ENCODE measurements at regions not wholly inside any gene's neighbourhood (a gene's known extent, or its start where the extent isn't known, plus 50 kb on each side); places are given as distances from the start of the nearest gene placed in this dataset.
"Not testable (repeated sequence)": the region's sequence is repeated elsewhere in the genome, so short reads cannot be mapped to it uniquely, and the experiment has no call there.

- H3K4me3 Mint-ChIP-seq; H3K27ac Mint-ChIP-seq; H3K36me3 Mint-ChIP-seq (ENCODE audit: low read depth): not testable (repeated sequence)
These were observed 194.9 kb upstream of the FN1 start for GRCh38 chr2:215630796-215631195.

GRCh38 chr2:215627771-215628170, 191.9 kb upstream of the FN1 start:
- ATAC-seq, result no peak
- H3K27ac Mint-ChIP-seq, result no peak overlapping the region
- no peak for DNase-seq
- H3K4me1 Mint-ChIP-seq, result no peaks in the 10 kb centered on the region
- H3K4me3 Mint-ChIP-seq, result no peak overlapping the region
- no peaks in the 10 kb centered on the region for H3K36me3 Mint-ChIP-seq (ENCODE audit: low read depth)
- no peaks in the 10 kb centered on the region for H3K9me3 ChIP-seq (ENCODE audit: control insufficient read depth, low read length, poor library complexity, severe bottlenecking)
- H3K27me3 Mint-ChIP-seq, result no peaks in the 10 kb centered on the region

More at GRCh38 chr2:215630796-215631195, 194.9 kb upstream of the FN1 start:
- not testable (repeated sequence) for H3K27me3 Mint-ChIP-seq; ATAC-seq; H3K9me3 ChIP-seq (ENCODE audit: control insufficient read depth, low read length, poor library complexity, severe bottlenecking); DNase-seq; H3K4me1 Mint-ChIP-seq

GRCh38 chr2:215626812-215627281, 191.0 kb upstream of the FN1 start:
- Mint-ChIP-seq H3K4me3 (no peak overlapping the region), H3K27me3 (no peaks in the 10 kb centered on the region), H3K27ac (no peak overlapping the region), H3K4me1 (no peaks in the 10 kb centered on the region), H3K36me3 (ENCODE audit: low read depth) (no peaks in the 10 kb centered on the region)
- ATAC-seq, result no peak
- no peaks in the 10 kb centered on the region for H3K9me3 ChIP-seq (ENCODE audit: control insufficient read depth, low read length, poor library complexity, severe bottlenecking)
- no peak for DNase-seq

GRCh38 chr2:215626063-215626462, 190.2 kb upstream of the FN1 start:
- DNase-seq (no peak), ATAC-seq (no peak)
- H3K36me3 Mint-ChIP-seq (ENCODE audit: low read depth), result no peaks in the 10 kb centered on the region
- no peaks in the 10 kb centered on the region for H3K9me3 ChIP-seq (ENCODE audit: control insufficient read depth, low read length, poor library complexity, severe bottlenecking)
- H3K4me1 Mint-ChIP-seq, result no peaks in the 10 kb centered on the region
- H3K27ac Mint-ChIP-seq, result no peak overlapping the region
- no peak overlapping the region for H3K4me3 Mint-ChIP-seq
- peaks cover 3% of the 10 kb centered on the region for H3K27me3 Mint-ChIP-seq

- H3K4me1 Mint-ChIP-seq, result no peaks in the 10 kb centered on the region
- H3K27me3 Mint-ChIP-seq, result peaks cover 11% of the 10 kb centered on the region
- no peak for DNase-seq
- ATAC-seq, result no peak
- H3K36me3 Mint-ChIP-seq (ENCODE audit: low read depth), result no peaks in the 10 kb centered on the region
- H3K4me3 Mint-ChIP-seq, result no peak overlapping the region
- H3K9me3 ChIP-seq (ENCODE audit: control insufficient read depth, low read length, poor library complexity, severe bottlenecking), result no peaks in the 10 kb centered on the region
- H3K27ac Mint-ChIP-seq, result no peak overlapping the region
These were observed 189.3 kb upstream of the FN1 start for GRCh38 chr2:215625207-215625606.

GRCh38 chr2:215624423-215624829, 188.6 kb upstream of the FN1 start:
- ATAC-seq, result no peak
- Mint-ChIP-seq H3K27me3 (peaks cover 16% of the 10 kb centered on the region), H3K4me3 (no peak overlapping the region), H3K27ac (no peak overlapping the region), H3K4me1 (peaks cover 2% of the 10 kb centered on the region), H3K36me3 (ENCODE audit: low read depth) (no peaks in the 10 kb centered on the region)
- DNase-seq, result no peak
- H3K9me3 ChIP-seq (ENCODE audit: control insufficient read depth, low read length, poor library complexity, severe bottlenecking), result no peaks in the 10 kb centered on the region

- Mint-ChIP-seq H3K4me3 (no peak overlapping the region), H3K27me3 (peaks cover 17% of the 10 kb centered on the region), H3K27ac (no peak overlapping the region), H3K4me1 (peaks cover 3% of the 10 kb centered on the region), H3K36me3 (ENCODE audit: low read depth) (no peaks in the 10 kb centered on the region)
- H3K9me3 ChIP-seq (ENCODE audit: control insufficient read depth, low read length, poor library complexity, severe bottlenecking), result no peaks in the 10 kb centered on the region
- no peak for DNase-seq
- ATAC-seq, result no peak
These were observed 187.0 kb upstream of the FN1 start for GRCh38 chr2:215622837-215623236.

GRCh38 chr2:215621381-215621780, 185.5 kb upstream of the FN1 start:
- H3K27me3 Mint-ChIP-seq, result peaks cover 17% of the 10 kb centered on the region
- peaks cover 3% of the 10 kb centered on the region for H3K4me1 Mint-ChIP-seq
- ATAC-seq (no peak), DNase-seq (no peak)
- H3K27ac Mint-ChIP-seq, result no peak overlapping the region
- no peaks in the 10 kb centered on the region for H3K9me3 ChIP-seq (ENCODE audit: control insufficient read depth, low read length, poor library complexity, severe bottlenecking)
- H3K4me3 Mint-ChIP-seq, result no peak overlapping the region
- no peaks in the 10 kb centered on the region for H3K36me3 Mint-ChIP-seq (ENCODE audit: low read depth)

GRCh38 chr2:215620528-215620927, 184.7 kb upstream of the FN1 start:
- peaks cover 17% of the 10 kb centered on the region for H3K27me3 Mint-ChIP-seq
- no peaks in the 10 kb centered on the region for H3K36me3 Mint-ChIP-seq (ENCODE audit: low read depth)
- ATAC-seq (no peak), DNase-seq (no peak)
- peaks cover 3% of the 10 kb centered on the region for H3K4me1 Mint-ChIP-seq
- no peaks in the 10 kb centered on the region for H3K9me3 ChIP-seq (ENCODE audit: control insufficient read depth, low read length, poor library complexity, severe bottlenecking)
- no peak overlapping the region for H3K27ac Mint-ChIP-seq
- H3K4me3 Mint-ChIP-seq, result no peak overlapping the region

- no peak overlapping the region for H3K27ac Mint-ChIP-seq
- DNase-seq (no peak), ATAC-seq (no peak)
- peaks cover 17% of the 10 kb centered on the region for H3K27me3 Mint-ChIP-seq
- H3K4me3 Mint-ChIP-seq, result peak overlapping the region; percentile 21
- peaks cover 3% of the 10 kb centered on the region for H3K4me1 Mint-ChIP-seq
- H3K36me3 Mint-ChIP-seq (ENCODE audit: low read depth), result no peaks in the 10 kb centered on the region
- no peaks in the 10 kb centered on the region for H3K9me3 ChIP-seq (ENCODE audit: control insufficient read depth, low read length, poor library complexity, severe bottlenecking)
These were observed 184.1 kb upstream of the FN1 start for GRCh38 chr2:215619989-215620388.

- no peak overlapping the region for H3K27ac Mint-ChIP-seq
- DNase-seq, result no peak
- H3K9me3 ChIP-seq (ENCODE audit: control insufficient read depth, low read length, poor library complexity, severe bottlenecking), result no peaks in the 10 kb centered on the region
- no peak for ATAC-seq
- H3K4me3 Mint-ChIP-seq, result peak overlapping the region; percentile 21
- H3K36me3 Mint-ChIP-seq (ENCODE audit: low read depth), result no peaks in the 10 kb centered on the region
- peaks cover 3% of the 10 kb centered on the region for H3K4me1 Mint-ChIP-seq
- H3K27me3 Mint-ChIP-seq, result peaks cover 17% of the 10 kb centered on the region
These were observed 183.4 kb upstream of the FN1 start for GRCh38 chr2:215619022-215619958.

GRCh38 chr2:215618145-215618544, 182.3 kb upstream of the FN1 start:
- no peaks in the 10 kb centered on the region for H3K9me3 ChIP-seq (ENCODE audit: control insufficient read depth, low read length, poor library complexity, severe bottlenecking)

GRCh38 chr2:215617060-215617824, 181.4 kb upstream of the FN1 start:
- no peaks in the 10 kb centered on the region for H3K9me3 ChIP-seq (ENCODE audit: control insufficient read depth, low read length, poor library complexity, severe bottlenecking)
- peaks cover 2% of the 10 kb centered on the region for H3K36me3 Mint-ChIP-seq (ENCODE audit: low read depth)
- H3K27me3 Mint-ChIP-seq, result peaks cover 23% of the 10 kb centered on the region
- H3K27ac Mint-ChIP-seq, result no peak overlapping the region
- DNase-seq (no peak), ATAC-seq (no peak)
- H3K4me3 Mint-ChIP-seq, result no peak overlapping the region
- peaks cover 3% of the 10 kb centered on the region for H3K4me1 Mint-ChIP-seq

More at GRCh38 chr2:215618145-215618544, 182.3 kb upstream of the FN1 start:
- DNase-seq (no peak), ATAC-seq (no peak)
- Mint-ChIP-seq H3K27ac (no peak overlapping the region), H3K4me3 (no peak overlapping the region), H3K4me1 (peaks cover 3% of the 10 kb centered on the region), H3K27me3 (peaks cover 23% of the 10 kb centered on the region), H3K36me3 (ENCODE audit: low read depth) (peaks cover 2% of the 10 kb centered on the region)

Measured in T-helper 17 cell (primary cell).